ENCODE measurements at regions not wholly inside any gene's neighbourhood (a gene's known extent, or its start where the extent isn't known, plus 50 kb on each side); places are given as distances from the start of the nearest gene placed in this dataset.

DNA sequence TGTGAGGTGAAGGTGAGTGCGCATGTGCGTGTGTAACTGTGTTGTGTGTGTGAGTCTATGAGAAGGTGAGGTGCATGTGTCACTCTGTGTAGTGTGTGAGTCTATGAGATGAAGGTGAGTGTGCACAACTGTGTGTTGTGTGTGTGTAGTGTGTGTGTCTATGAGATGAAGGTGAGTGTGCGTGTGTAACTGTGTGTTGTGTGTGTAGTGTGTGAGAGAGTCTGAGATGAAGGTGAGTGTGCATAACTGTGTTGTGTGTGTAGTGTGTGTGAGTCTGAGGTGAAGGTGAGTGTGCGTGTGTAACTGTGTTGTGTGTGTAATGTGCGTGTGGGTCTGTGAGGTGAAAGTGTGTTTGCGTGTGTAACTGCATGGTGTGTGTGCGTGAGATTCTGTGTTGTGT, 154.0 kb downstream of the FOXD2 start:
- TF ChIP-seq, protein P1, sequence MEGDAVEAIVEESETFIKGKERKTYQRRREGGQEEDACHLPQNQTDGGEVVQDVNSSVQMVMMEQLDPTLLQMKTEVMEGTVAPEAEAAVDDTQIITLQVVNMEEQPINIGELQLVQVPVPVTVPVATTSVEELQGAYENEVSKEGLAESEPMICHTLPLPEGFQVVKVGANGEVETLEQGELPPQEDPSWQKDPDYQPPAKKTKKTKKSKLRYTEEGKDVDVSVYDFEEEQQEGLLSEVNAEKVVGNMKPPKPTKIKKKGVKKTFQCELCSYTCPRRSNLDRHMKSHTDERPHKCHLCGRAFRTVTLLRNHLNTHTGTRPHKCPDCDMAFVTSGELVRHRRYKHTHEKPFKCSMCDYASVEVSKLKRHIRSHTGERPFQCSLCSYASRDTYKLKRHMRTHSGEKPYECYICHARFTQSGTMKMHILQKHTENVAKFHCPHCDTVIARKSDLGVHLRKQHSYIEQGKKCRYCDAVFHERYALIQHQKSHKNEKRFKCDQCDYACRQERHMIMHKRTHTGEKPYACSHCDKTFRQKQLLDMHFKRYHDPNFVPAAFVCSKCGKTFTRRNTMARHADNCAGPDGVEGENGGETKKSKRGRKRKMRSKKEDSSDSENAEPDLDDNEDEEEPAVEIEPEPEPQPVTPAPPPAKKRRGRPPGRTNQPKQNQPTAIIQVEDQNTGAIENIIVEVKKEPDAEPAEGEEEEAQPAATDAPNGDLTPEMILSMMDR (IDR thresholded peaks at IDR 0.05; ENCODE audit: insufficient read depth, missing control alignments), result no peak
- no peak for DNase-seq (ENCODE audit: insufficient read length, low spot score)
- no peak for FAIRE-seq

DNA sequence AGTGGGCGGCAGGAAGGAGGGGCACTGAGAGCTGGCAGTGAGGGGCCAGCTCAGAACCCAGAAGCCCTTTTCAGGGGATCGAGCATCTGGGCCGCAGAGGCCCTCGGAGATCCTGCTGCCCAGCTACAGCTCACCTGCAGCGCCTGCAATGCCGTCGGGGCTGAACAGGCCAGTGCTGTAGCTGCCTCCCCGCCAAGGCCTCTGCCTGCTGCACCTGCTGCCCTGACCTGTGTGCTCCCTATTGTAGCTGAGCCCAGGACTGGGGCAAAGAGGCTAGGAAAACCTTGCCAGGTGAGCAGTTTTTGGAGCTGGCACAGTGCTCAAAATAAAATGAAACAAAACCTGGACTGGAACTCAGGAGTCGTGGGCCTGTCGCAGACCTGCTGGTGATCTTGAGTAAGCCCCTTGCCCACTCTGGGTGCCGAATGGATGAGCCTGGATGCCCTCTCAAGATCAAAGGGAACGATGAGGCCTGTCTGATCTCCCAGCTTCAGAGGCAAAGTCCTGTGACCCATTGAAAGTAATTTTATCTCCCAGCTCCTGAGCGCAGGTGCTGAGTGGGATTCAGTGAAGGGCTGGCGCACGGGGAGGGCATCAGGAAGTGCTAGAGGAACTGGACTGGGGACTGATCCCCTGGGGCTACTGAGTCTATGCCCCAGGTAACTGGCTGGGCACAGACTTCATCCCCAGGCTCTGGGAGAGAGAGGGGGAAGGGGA, 154.6 kb downstream of the FOXD2 start:
- no peak for FAIRE-seq
- no peak for DNase-seq (ENCODE audit: insufficient read length, low spot score)
- TF ChIP-seq, protein P1 (IDR thresholded peaks at IDR 0.05; ENCODE audit: insufficient read depth, missing control alignments), result no peak

DNA sequence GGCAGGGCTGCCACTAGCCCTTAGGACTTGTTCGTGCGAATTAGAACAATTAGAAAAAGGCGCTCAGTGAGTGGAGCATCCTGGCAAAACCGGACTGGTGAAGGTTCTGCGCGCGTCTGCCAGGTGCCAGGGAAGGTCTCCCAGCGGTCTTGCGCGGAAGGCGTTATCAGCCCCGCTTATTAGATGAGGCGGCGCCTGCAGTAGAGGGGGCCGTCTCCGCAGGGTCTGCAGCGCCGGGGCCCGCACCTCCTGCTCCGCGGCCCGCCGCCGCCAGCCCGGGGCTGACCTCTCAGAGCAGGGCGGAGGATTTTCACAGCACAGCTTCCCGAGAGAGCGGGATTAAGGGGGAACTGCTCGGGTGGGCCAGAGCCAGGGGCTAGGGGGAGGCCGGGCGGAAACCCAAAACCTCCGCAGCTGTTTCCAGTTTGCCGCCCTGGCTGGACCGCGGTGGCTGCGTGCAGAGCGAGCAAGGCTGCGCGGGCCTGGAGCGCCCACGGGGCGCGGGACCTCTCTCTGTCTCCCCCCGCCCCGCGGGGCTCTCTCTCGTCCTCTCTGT, 155.2 kb downstream of the FOXD2 start:
- TF ChIP-seq, protein P1 (IDR thresholded peaks at IDR 0.05; ENCODE audit: insufficient read depth, missing control alignments), result no peak
- FAIRE-seq, result no peak

DNA sequence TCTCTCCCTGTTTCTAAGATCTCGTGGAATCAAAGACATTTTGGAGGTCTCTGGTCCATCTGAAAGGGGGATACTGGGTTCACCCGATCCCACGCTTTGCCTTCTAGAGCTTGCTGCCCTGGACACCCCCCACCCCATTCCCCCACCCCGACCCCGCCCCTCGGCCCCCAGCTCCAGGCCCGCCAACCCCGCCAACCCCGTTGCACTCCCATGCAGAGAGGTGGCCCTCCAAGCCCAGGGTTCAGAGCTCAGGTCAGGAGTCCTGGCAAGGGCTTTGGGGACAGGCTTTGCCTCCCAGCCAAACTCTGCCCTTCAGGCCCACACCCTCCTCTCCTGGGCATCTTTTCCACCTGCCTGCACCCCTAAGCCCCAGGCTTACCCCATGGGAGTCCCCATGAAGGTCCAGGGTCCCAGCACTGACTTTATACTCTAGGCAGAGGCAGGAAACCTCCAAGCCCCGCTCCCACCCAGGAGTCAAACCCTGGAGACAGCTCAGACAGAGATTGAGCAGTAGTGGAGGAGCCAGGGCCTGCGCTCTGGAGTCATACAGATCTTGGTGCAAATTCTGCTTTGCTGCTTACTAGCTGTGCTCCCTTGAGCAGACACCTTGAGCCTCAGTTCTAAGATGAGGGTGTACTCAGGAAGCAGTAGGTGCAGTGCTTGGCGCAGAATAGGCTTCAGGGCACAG, 155.9 kb downstream of the FOXD2 start:
- TF ChIP-seq, protein P1 (IDR thresholded peaks at IDR 0.05; ENCODE audit: insufficient read depth, missing control alignments), result no peak
- FAIRE-seq, result no peak

More for the DNA sequence above, 155.2 kb downstream of the FOXD2 start:
- DNase-seq (ENCODE audit: insufficient read length, low spot score), result no peak

DNA sequence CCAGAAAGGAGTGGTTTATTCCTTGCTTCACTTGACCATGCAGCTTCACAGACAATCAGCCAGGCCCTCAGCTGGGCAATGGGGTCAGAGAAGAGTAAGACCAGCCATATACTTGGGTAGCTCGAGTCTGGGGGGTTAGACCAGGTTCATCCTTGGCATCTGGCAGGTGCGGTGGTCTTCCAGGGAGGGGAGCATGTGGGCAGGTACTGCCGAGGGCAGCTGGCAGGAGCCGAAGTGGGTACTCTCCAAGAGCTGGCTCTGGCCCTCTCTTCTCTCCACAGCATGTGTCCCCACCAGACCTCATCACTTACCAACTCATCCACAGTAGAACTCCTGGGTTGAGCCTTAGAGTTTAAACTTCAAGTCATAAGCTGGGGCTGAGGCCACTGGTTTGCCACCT, 156.8 kb downstream of the FOXD2 start:
- TF ChIP-seq, protein P1 (IDR thresholded peaks at IDR 0.05; ENCODE audit: insufficient read depth, missing control alignments), result no peak
- FAIRE-seq (no peak), DNase-seq (ENCODE audit: insufficient read length, low spot score) (no peak)

More for the DNA sequence above, 155.9 kb downstream of the FOXD2 start:
- no peak for DNase-seq (ENCODE audit: insufficient read length, low spot score)

DNA sequence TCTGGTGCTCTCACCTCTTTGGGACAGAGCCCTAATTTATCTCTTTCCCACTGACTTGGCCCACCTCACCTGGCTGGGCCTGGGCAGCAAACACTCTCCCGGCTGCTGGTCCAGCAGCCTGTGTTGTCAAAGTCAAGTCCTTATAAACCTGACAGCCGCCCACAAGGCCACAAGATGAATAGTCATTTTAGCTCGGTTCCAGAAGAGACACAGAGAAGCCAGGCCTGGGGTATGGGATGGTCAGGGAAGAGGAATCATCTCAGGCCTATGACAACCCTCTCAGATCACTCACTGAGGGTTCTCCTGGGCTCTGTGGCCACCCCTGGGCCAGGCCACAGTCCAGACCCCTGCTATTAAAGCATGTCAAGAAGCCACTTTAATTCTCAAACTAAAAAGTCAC, 158.5 kb downstream of the FOXD2 start:
- DNase-seq (ENCODE audit: insufficient read length, low spot score) (no peak), FAIRE-seq (no peak)
- TF ChIP-seq, protein P1 (IDR thresholded peaks at IDR 0.05; ENCODE audit: insufficient read depth, missing control alignments), result no peak

DNA sequence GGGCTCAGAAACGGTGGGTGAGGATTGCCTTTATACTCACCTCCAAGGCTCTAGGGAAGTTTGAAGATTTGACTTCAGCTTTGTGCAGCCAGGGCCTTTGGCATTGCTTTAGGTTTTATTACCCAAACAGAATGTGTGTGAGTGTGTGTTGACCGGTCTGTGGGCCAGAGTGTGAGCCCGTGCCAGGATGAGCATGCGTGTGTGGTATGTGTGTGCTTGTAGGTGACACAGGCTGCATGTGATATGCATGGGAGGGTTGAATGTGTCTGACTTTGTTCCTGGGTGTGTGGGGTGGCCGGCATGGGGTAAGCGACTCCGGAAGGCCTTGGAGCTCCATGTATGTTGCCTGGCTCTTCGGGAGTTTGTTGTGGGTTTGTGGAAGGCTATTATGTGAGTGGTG, 160.5 kb downstream of the FOXD2 start:
- no peak for DNase-seq (ENCODE audit: insufficient read length, low spot score)
- FAIRE-seq, result no peak
- TF ChIP-seq, protein P1 (IDR thresholded peaks at IDR 0.05; ENCODE audit: insufficient read depth, missing control alignments), result no peak
